Stomach (tissue), 4 donors: ENCODE measurements at regions not wholly inside any gene's neighbourhood (a gene's known extent, or its start where the extent isn't known, plus 50 kb on each side); places are given as distances from the start of the nearest gene placed in this dataset.
"Not testable (repeated sequence)": the region's sequence is repeated elsewhere in the genome, so short reads cannot be mapped to it uniquely, and the experiment has no call there.

Source experiments
- EP300 ChIP-seq: sonication (generic); formaldehyde crosslinking; IDR thresholded peaks from one replicate; pipeline ENCODE4 v1.6.1; 2017; ENCODE audit warnings: antibody characterized with exemption
- POLR2A ChIP-seq, 4 donors: fragments of 450-650 bp; IDR thresholded peaks; one replicate each; pipeline ENCODE4 v1.6.1; 2016; ENCODE audit warnings: antibody characterized with exemption in 4 of 4, control low read depth in 2 of 4, mild to moderate bottlenecking in 1 of 4, moderate library complexity in 1 of 4
- TF ChIP-seq, protein P1 (sequence below), 7 experiments: fragments of 450-650 bp in 4 of 7; fragments of 200-600 bp in 3 of 7; sonication (generic) in 3 of 7; IDR thresholded peaks; one replicate each; pipeline ENCODE4 v1.5.1; 2016 to 2019; ENCODE audit warnings: antibody characterized with exemption in 7 of 7, control low read depth in 2 of 7, mild to moderate bottlenecking in 1 of 7

DNA sequence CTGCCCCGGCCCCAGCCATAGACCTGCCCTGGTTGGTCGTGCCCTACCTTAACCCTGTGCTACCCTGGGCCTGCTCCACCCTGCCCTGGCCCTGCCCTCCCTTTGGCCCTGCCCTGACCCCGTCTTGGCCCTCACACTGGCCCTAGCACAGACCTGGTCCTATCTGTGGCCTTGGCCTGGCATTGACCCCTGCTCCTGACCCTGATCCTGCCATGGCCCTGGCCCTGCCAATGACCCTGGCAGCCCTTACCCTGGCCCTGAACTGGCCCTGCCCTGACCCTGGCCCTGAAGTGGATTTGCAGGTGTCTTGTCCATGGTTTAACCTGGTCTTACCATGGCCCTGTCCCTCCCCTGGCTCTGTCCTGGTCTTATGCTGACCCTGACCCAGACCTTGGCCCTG, 1894.1 kb downstream of the FOXD4L5 start:
- TF ChIP-seq, protein P1, sequence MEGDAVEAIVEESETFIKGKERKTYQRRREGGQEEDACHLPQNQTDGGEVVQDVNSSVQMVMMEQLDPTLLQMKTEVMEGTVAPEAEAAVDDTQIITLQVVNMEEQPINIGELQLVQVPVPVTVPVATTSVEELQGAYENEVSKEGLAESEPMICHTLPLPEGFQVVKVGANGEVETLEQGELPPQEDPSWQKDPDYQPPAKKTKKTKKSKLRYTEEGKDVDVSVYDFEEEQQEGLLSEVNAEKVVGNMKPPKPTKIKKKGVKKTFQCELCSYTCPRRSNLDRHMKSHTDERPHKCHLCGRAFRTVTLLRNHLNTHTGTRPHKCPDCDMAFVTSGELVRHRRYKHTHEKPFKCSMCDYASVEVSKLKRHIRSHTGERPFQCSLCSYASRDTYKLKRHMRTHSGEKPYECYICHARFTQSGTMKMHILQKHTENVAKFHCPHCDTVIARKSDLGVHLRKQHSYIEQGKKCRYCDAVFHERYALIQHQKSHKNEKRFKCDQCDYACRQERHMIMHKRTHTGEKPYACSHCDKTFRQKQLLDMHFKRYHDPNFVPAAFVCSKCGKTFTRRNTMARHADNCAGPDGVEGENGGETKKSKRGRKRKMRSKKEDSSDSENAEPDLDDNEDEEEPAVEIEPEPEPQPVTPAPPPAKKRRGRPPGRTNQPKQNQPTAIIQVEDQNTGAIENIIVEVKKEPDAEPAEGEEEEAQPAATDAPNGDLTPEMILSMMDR (IDR thresholded peaks at IDR 0.05) = not testable (repeated sequence)
- not testable (repeated sequence) for TF ChIP-seq POLR2A (IDR thresholded peaks at IDR 0.05); EP300
